HepG2 (cell line): ENCODE measurements at regions not wholly inside any gene's neighbourhood (a gene's known extent, or its start where the extent isn't known, plus 50 kb on each side); places are given as distances from the start of the nearest gene placed in this dataset.
"Not testable (repeated sequence)": the region's sequence is repeated elsewhere in the genome, so short reads cannot be mapped to it uniquely, and the experiment has no call there.

Source experiments
- ATAC-seq: fragments of 200-7000 bp; cut with Tn5 transposase; 3 replicates; pipeline ENCODE4 v1.9.1; 2020; ENCODE audit warnings: mild to moderate bottlenecking, moderate library complexity
- BruUV-seq: library from RNA; stranded (reverse); fragments of 400-500 nt; replicated peaks from 2 replicates; lab custom pipeline; 2021; lab: Mats Ljungman, UMichigan
- CTCF ChIA-PET: fragments of 300-600 bp; formaldehyde crosslinking; extraction: SDS; loops from one replicate; lab custom pipeline; 2021; ENCODE audit warnings: low total read pairs, inconsistent platforms, low intra/inter-chr PET ratio; lab: Yijun Ruan, JAX
- POLR2A ChIA-PET: fragments of 350-600 bp; sonication (Branson Sonifier 250); formaldehyde crosslinking; loops from one replicate; lab custom pipeline; 2020; ENCODE audit warnings: antibody characterized with exemption, inconsistent platforms; lab: Yijun Ruan, JAX
- DNase-seq: peaks from one replicate; pipeline ENCODE4 v3.0.0-alpha.2; 2015; ENCODE audit warnings: low spot score
- FAIRE-seq: peaks from 3 replicates; lab custom pipeline; 2011; peaks lifted over from hg19 to GRCh38; lab: Jason Lieb, UNC
- H2AFZ ChIP-seq: one replicate; pipeline ENCODE4 v1.6.1; 2011; ENCODE audit warnings: low read length, inconsistent platforms
- H3K27ac ChIP-seq: fragments of 300-600 bp; 3 replicates; pipeline ENCODE4 v1.8.0; 2011; ENCODE audit warnings: mixed run types, mild to moderate bottlenecking, mixed read lengths, low read length, inconsistent platforms; ENCODE audit not compliant: insufficient read depth; ENCODE audit errors: extremely low read length
- H3K27me3 ChIP-seq, 2 experiments: fragments of 200-600 bp in 1 of 2; 2 replicates in 1 of 2; 3 replicates in 1 of 2; pipeline versions ENCODE4 v1.6.0 to v1.8.0; 2011; ENCODE audit warnings: low read length in 2 of 2, mild to moderate bottlenecking in 2 of 2, moderate library complexity in 2 of 2, inconsistent platforms in 1 of 2; ENCODE audit not compliant: insufficient read depth in 2 of 2, control insufficient read depth in 1 of 2
- H3K36me3 ChIP-seq, 2 experiments: fragments of 200-600 bp in 1 of 2; replicated peaks in 1 of 2; 2 replicates in 1 of 2; 3 replicates in 1 of 2; pipeline versions ENCODE4 v1.5.1 to v1.8.0; 2011; ENCODE audit warnings: low read length in 2 of 2, inconsistent platforms in 1 of 2; ENCODE audit not compliant: insufficient read depth in 2 of 2, control insufficient read depth in 1 of 2
- H3K4me1 ChIP-seq: 2 replicates; pipeline ENCODE4 v1.5.1; 2012; ENCODE audit warnings: low read length, inconsistent platforms; ENCODE audit not compliant: insufficient read depth
- H3K4me2 ChIP-seq: 2 replicates; pipeline ENCODE4 v1.6.0; 2011; ENCODE audit warnings: low read depth, low read length, inconsistent platforms
- H3K4me3 ChIP-seq, 3 experiments: fragments of 200-600 bp in 1 of 3; sonication (generic), shearing (Covaris generic) in 1 of 3; replicated peaks in 1 of 3; 2 replicates each; pipeline ENCODE4 v1.5.1; 2011 to 2016; ENCODE audit warnings: low read length in 3 of 3, inconsistent platforms in 2 of 3, low read depth in 2 of 3, mild to moderate bottlenecking in 2 of 3, control low read depth in 1 of 3, mixed read lengths in 1 of 3; ENCODE audit not compliant: insufficient read depth in 1 of 3
- H3K79me2 ChIP-seq: one replicate; pipeline ENCODE4 v1.6.1; 2011; ENCODE audit warnings: low read length, inconsistent platforms; ENCODE audit not compliant: insufficient read depth
- H3K9ac ChIP-seq: 2 replicates; pipeline ENCODE4 v1.6.0; 2011; ENCODE audit warnings: mild to moderate bottlenecking, low read depth, low read length, inconsistent platforms; ENCODE audit not compliant: insufficient read depth
- H3K9me3 ChIP-seq: 2 replicates; pipeline ENCODE4 v1.5.1; 2012; ENCODE audit warnings: mild to moderate bottlenecking, low read length
- H4K20me1 ChIP-seq: 2 replicates; pipeline ENCODE4 v1.6.0; 2011; ENCODE audit warnings: inconsistent platforms, mild to moderate bottlenecking, low read length, moderate library complexity; ENCODE audit not compliant: insufficient read depth
- ERF ChIP-seq: IDR thresholded peaks from 2 replicates; pipeline ENCODE4 v1.6.1; 2018; ENCODE audit warnings: missing biosample characterization, missing genetic modification reagents
- GFI1 ChIP-seq: sonication (generic); formaldehyde crosslinking; IDR thresholded peaks from 2 replicates; pipeline ENCODE4 v1.5.0; 2020; ENCODE audit warnings: missing genetic modification reagents, mild to moderate bottlenecking, borderline replicate concordance
- KDM6A ChIP-seq: IDR thresholded peaks from 2 replicates; pipeline ENCODE4 v1.6.1; 2016; ENCODE audit warnings: low read depth
- ZBTB38 ChIP-seq: sonication (generic); formaldehyde crosslinking; IDR thresholded peaks from 2 replicates; pipeline ENCODE4 v1.5.1; 2020; ENCODE audit warnings: mild to moderate bottlenecking, missing genetic modification reagents
- ZNF121 ChIP-seq: sonication (generic); formaldehyde crosslinking; IDR thresholded peaks from 2 replicates; pipeline ENCODE4 v1.5.0; 2020; ENCODE audit warnings: mild to moderate bottlenecking, missing genetic modification reagents
- WGBS: methylation state at CpG from one replicate; pipeline ENCODE4 v1.1.6; 2017; ENCODE audit warnings: low lambda C conversion rate; 5-methylcytosine and 5-hydroxymethylcytosine counted together
- in situ Hi-C: cut with HindIII; loops from 2 replicates; pipeline ENCODE4 v1.10.0; 2017; ENCODE audit warnings: low pct_unique_long_range_greater_than_20kb; ENCODE audit not compliant: extremely low pct_ligation_motif_present
- intact Hi-C: fragments of 100-400 bp; cut with micrococcal nuclease; formaldehyde crosslinking; loops from one replicate; pipeline ENCODE4 v1.10.0; 2022; ENCODE audit not compliant: unreplicated experiment
- TF ChIP-seq, protein P1 (sequence below), 2 experiments: sonication (generic) in 1 of 2; formaldehyde crosslinking in 1 of 2; IDR thresholded peaks; 2 replicates each; pipeline versions ENCODE4 v1.6.1 to v1.9.0; 2014 to 2022; ENCODE audit warnings: antibody characterized with exemption in 1 of 2, borderline replicate concordance in 1 of 2, inconsistent platforms in 1 of 2, low read depth in 1 of 2, missing genetic modification reagents in 1 of 2

DNA sequence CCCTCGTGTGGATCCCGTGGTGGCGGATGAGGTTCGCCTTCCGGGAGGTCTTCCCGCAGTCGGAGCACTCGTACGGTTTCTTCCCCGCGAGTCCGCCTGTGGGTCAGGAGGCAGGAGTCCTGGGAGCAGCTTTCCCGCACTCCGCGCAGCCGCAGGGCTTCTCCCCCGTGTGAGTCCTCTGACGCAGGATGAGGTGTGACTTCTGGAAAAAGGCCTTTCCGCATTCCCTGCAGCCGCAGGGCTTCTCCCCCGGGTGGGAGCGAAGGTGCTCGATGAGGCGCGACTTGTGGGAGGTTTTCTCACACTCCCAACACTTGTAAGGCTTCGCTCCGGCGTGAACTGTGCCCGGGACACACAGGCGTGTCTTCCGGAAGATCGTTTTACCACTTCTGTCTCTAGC lies 68.8 kb upstream of the WIPI2 start:
- not testable (repeated sequence) for FAIRE-seq

DNA sequence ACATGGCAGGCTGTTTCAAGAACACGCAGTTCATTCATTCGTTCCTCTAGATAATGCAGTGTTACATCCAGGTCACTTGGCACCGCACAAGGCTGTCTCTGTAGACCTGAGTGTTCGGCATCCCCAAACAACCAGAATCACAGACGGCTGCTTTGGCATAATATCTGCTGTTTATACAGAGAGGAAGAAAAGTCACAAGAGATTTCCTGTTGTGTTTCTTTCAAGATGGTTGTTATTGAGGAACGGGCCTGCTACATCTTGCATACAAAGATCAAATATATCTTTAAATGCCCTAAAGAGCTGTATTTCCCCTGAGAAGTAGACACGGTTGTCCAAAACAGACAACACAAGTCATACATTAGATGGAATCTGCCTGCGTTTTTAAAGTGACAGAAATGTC lies 58.8 kb upstream of the WIPI2 start:
- H3K36me3 ChIP-seq, ATAC-seq, H4K20me1 ChIP-seq, H3K9me3 ChIP-seq, H3K79me2 ChIP-seq, H3K4me2 ChIP-seq, H3K4me1 ChIP-seq, H3K9ac ChIP-seq, H3K27ac ChIP-seq, H3K27me3 ChIP-seq, CTCF ChIA-PET, POLR2A ChIA-PET, BruUV-seq, H3K4me3 ChIP-seq, H2AFZ ChIP-seq, intact Hi-C loops, DNase-seq: not testable (repeated sequence)
- 62% methylated on average over 6 of the region's 8 CpGs for WGBS
- FAIRE-seq, result peak; percentile 49
- in situ Hi-C loops, result loop anchor here (25.0 kb wide), 1 partner anchor 331 kb away; no protein-coding TSS in a partner anchor

More for the DNA sequence above, 68.8 kb upstream of the WIPI2 start:
- intact Hi-C loops, CTCF ChIA-PET, H3K79me2 ChIP-seq, ATAC-seq, H4K20me1 ChIP-seq, H3K9ac ChIP-seq, DNase-seq, BruUV-seq, H3K27ac ChIP-seq, H3K4me2 ChIP-seq, in situ Hi-C loops, H3K9me3 ChIP-seq, H3K36me3 ChIP-seq, H3K27me3 ChIP-seq, H3K4me3 ChIP-seq, POLR2A ChIA-PET, H3K4me1 ChIP-seq, H2AFZ ChIP-seq: not testable (repeated sequence)
- 84% methylated on average over 15 of the region's 32 CpGs for WGBS

DNA sequence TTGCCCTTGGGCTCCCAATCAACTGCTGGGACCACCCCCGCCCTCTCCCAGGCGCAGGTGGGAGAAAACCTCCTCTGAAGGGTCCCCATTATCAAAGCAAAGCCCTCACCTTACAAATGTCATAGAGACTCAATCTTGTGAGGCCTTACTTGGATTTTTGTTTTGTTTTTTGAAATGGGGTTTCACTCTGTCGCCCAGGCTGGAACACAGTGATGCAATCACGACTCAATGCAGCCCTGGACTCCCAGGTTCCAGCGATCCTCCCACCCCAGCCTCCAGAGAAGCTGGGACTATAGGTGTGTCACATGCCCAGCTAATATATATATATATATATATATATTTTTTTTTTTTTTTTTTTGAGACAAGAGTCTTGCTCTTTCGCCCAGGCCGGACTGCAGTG lies 57.5 kb upstream of the WIPI2 start:
- H3K27me3 ChIP-seq, result 0 out of 5 replicates have a peak, but pooled peaks cover 0 to 5% of the 10 kb centered on the region in 2 experiments
- FAIRE-seq (no peak), ATAC-seq (no peak), DNase-seq (no peak)
- 24% methylated on average over 6 of the region's 7 CpGs for WGBS
- H3K4me3 ChIP-seq, result no peak overlapping the region
- BruUV-seq, result no TSS peak
- H3K4me2 ChIP-seq, result no peak overlapping the region
- no peak overlapping the region for H3K9ac ChIP-seq
- H3K36me3 ChIP-seq, result no peaks in the 10 kb centered on the region
- H3K4me1 ChIP-seq, result no peaks in the 10 kb centered on the region
- H2AFZ ChIP-seq, result no peak overlapping the region
- H4K20me1 ChIP-seq, result no peaks in the 10 kb centered on the region
- TF ChIP-seq, protein P1, sequence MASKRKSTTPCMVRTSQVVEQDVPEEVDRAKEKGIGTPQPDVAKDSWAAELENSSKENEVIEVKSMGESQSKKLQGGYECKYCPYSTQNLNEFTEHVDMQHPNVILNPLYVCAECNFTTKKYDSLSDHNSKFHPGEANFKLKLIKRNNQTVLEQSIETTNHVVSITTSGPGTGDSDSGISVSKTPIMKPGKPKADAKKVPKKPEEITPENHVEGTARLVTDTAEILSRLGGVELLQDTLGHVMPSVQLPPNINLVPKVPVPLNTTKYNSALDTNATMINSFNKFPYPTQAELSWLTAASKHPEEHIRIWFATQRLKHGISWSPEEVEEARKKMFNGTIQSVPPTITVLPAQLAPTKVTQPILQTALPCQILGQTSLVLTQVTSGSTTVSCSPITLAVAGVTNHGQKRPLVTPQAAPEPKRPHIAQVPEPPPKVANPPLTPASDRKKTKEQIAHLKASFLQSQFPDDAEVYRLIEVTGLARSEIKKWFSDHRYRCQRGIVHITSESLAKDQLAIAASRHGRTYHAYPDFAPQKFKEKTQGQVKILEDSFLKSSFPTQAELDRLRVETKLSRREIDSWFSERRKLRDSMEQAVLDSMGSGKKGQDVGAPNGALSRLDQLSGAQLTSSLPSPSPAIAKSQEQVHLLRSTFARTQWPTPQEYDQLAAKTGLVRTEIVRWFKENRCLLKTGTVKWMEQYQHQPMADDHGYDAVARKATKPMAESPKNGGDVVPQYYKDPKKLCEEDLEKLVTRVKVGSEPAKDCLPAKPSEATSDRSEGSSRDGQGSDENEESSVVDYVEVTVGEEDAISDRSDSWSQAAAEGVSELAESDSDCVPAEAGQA (IDR thresholded peaks at IDR 0.05; ENCODE audit: low read depth), result no peak
- TF ChIP-seq, protein P1 (CRISPR knock-in tag; IDR thresholded peaks at IDR 0.05; ENCODE audit: borderline replicate concordance), result no peak
- no peak for TF ChIP-seq ZBTB38
- no peak for TF ChIP-seq GFI1 (CRISPR knock-in tag)
- TF ChIP-seq KDM6A, result no peak
- TF ChIP-seq ZNF121 (CRISPR knock-in tag), result no peak
- no peak for TF ChIP-seq ERF (CRISPR knock-in tag)
- TF ChIP-seq, all 625 proteins: peak for 0
- CTCF ChIA-PET, result no interaction called here
- Histone ChIP-seq H3K79me2 (no peaks in the 10 kb centered on the region), H3K9me3 (no peaks in the 10 kb centered on the region), H3K27ac (no peak overlapping the region)
- POLR2A ChIA-PET, result no interaction called here
- intact Hi-C loops, result no loop called here
- in situ Hi-C loops, result loop anchor here (25.0 kb wide), 1 partner anchor 330 kb away; no protein-coding TSS in a partner anchor
